ENCODE measurements at regions not wholly inside any gene's neighbourhood (a gene's known extent, or its start where the extent isn't known, plus 50 kb on each side); places are given as distances from the start of the nearest gene placed in this dataset.

- DNase-seq (no peak), ATAC-seq (ENCODE audit: low read depth) (no peak)
- Mint-ChIP-seq H3K27ac (no peak overlapping the region), H3K4me3 (no peak overlapping the region), H3K9me3 (peaks cover 5% of the 10 kb centered on the region), H3K27me3 (peaks cover 11% of the 10 kb centered on the region), H3K36me3 (ENCODE audit: low read depth) (no peaks in the 10 kb centered on the region), H3K4me1 (no peaks in the 10 kb centered on the region)
- TF ChIP-seq, protein P1, sequence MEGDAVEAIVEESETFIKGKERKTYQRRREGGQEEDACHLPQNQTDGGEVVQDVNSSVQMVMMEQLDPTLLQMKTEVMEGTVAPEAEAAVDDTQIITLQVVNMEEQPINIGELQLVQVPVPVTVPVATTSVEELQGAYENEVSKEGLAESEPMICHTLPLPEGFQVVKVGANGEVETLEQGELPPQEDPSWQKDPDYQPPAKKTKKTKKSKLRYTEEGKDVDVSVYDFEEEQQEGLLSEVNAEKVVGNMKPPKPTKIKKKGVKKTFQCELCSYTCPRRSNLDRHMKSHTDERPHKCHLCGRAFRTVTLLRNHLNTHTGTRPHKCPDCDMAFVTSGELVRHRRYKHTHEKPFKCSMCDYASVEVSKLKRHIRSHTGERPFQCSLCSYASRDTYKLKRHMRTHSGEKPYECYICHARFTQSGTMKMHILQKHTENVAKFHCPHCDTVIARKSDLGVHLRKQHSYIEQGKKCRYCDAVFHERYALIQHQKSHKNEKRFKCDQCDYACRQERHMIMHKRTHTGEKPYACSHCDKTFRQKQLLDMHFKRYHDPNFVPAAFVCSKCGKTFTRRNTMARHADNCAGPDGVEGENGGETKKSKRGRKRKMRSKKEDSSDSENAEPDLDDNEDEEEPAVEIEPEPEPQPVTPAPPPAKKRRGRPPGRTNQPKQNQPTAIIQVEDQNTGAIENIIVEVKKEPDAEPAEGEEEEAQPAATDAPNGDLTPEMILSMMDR (IDR thresholded peaks at IDR 0.05), result no peak
- CTCF ChIA-PET, result no interaction called here
- intact Hi-C loops (cut with micrococcal nuclease), result no loop called here
- POLR2A ChIA-PET, result no interaction called here
Measured at GRCh38 chr5:115349001-115349817, 52.8 kb upstream of the CCDC112 start.

GRCh38 chr5:115348175-115348574, 51.7 kb upstream of the CCDC112 start:
- ATAC-seq (ENCODE audit: low read depth) (no peak), DNase-seq (no peak)
- H3K4me3 Mint-ChIP-seq, result no peak overlapping the region
- TF ChIP-seq, protein P1 (IDR thresholded peaks at IDR 0.05), result no peak
- no peak overlapping the region for H3K27ac Mint-ChIP-seq
- intact Hi-C loops (cut with micrococcal nuclease), result no loop called here
- H3K27me3 Mint-ChIP-seq, result peaks cover 11% of the 10 kb centered on the region
- no peaks in the 10 kb centered on the region for H3K4me1 Mint-ChIP-seq
- no peaks in the 10 kb centered on the region for H3K36me3 Mint-ChIP-seq (ENCODE audit: low read depth)
- POLR2A ChIA-PET, result no interaction called here
- CTCF ChIA-PET, result no interaction called here
- peaks cover 4% of the 10 kb centered on the region for H3K9me3 Mint-ChIP-seq

All from activated B cell treated with CpG ODN at 0.5 μM for 24 hours (primary cell).